C1 segment of cervical spinal cord (tissue), 14 donors: ENCODE measurements at regions not wholly inside any gene's neighbourhood (a gene's known extent, or its start where the extent isn't known, plus 50 kb on each side); places are given as distances from the start of the nearest gene placed in this dataset.

Source experiments
- DNase-seq, 14 donors: peaks; one replicate each; lab custom pipeline; 2025; lab: John Stamatoyannopoulos, UW

- DNase-seq, result no peak
Observed at GRCh38 chr6:145044641-145045246, 690.6 kb downstream of the EPM2A start.

GRCh38 chr6:145045582-145045981, 689.7 kb downstream of the EPM2A start:
- DNase-seq, result no peak

GRCh38 chr6:145047891-145048290, 687.4 kb downstream of the EPM2A start:
- DNase-seq, result no peak

- no peak for DNase-seq
Observed at GRCh38 chr6:145051661-145052060, 683.7 kb downstream of the EPM2A start.

- DNase-seq, result no peak
Observed at GRCh38 chr6:145055567-145055966, 679.8 kb downstream of the EPM2A start.

GRCh38 chr6:145060714-145061113, 674.6 kb downstream of the EPM2A start:
- DNase-seq, result no peak

GRCh38 chr6:145063091-145063490, 672.2 kb downstream of the EPM2A start:
- DNase-seq, result no peak

- DNase-seq, result no peak
Observed at GRCh38 chr6:145067430-145067829, 667.9 kb downstream of the EPM2A start.

GRCh38 chr6:145068577-145068976, 666.7 kb downstream of the EPM2A start:
- DNase-seq, result no peak

- DNase-seq, result no peak
Observed at GRCh38 chr6:145069966-145070365, 665.4 kb downstream of the EPM2A start.

GRCh38 chr6:145070791-145071190, 664.5 kb downstream of the EPM2A start:
- no peak for DNase-seq

- DNase-seq, result no peak
Observed at GRCh38 chr6:145071836-145072235, 663.5 kb downstream of the EPM2A start.

GRCh38 chr6:145073811-145074210, 661.5 kb downstream of the EPM2A start:
- no peak for DNase-seq

GRCh38 chr6:145074805-145075204, 660.5 kb downstream of the EPM2A start:
- DNase-seq, result no peak

- DNase-seq, result no peak
Observed at GRCh38 chr6:145075425-145075824, 659.9 kb downstream of the EPM2A start.

- DNase-seq, result no peak
Observed at GRCh38 chr6:145076115-145076841, 659.0 kb downstream of the EPM2A start.

GRCh38 chr6:145077382-145077781, 657.9 kb downstream of the EPM2A start:
- no peak for DNase-seq

GRCh38 chr6:145080651-145081050, 654.7 kb downstream of the EPM2A start:
- no peak for DNase-seq

GRCh38 chr6:145081677-145082076, 653.6 kb downstream of the EPM2A start:
- DNase-seq, result no peak

- DNase-seq, result no peak
Observed at GRCh38 chr6:145082359-145082758, 653.0 kb downstream of the EPM2A start.

- no peak for DNase-seq
Observed at GRCh38 chr6:145086197-145086596, 649.1 kb downstream of the EPM2A start.

GRCh38 chr6:145087034-145087433, 648.3 kb downstream of the EPM2A start:
- DNase-seq, result no peak

- DNase-seq, result no peak
Observed at GRCh38 chr6:145090801-145091585, 644.3 kb downstream of the EPM2A start.
